SK-N-SH treated with all-trans-retinoic acid at 6 μM for 48 hours (cell line): ENCODE measurements at regions not wholly inside any gene's neighbourhood (a gene's known extent, or its start where the extent isn't known, plus 50 kb on each side); places are given as distances from the start of the nearest gene placed in this dataset.

ENCODE experiments used
- CREB5 ChIP-seq: fragments of 250-450 bp; sonication (Bioruptor Pico); IDR thresholded peaks from 2 replicates; pipeline ENCODE4 v1.5.1; 2020; ENCODE audit warnings: low read depth, mild to moderate bottlenecking, moderate library complexity
- CSRNP3 ChIP-seq: fragments of 250-450 bp; sonication (Bioruptor Pico); IDR thresholded peaks from 2 replicates; pipeline ENCODE4 v1.5.1; 2021; ENCODE audit warnings: mild to moderate bottlenecking, moderate library complexity
- GLIS3 ChIP-seq: fragments of 250-450 bp; sonication (Bioruptor Pico); IDR thresholded peaks from 2 replicates; pipeline ENCODE4 v1.5.0; 2020; ENCODE audit warnings: mild to moderate bottlenecking, moderate library complexity
- ISL1 ChIP-seq: fragments of 250-450 bp; sonication (Bioruptor Pico); IDR thresholded peaks from 2 replicates; pipeline ENCODE4 v2.1.2; 2022; ENCODE audit warnings: mild to moderate bottlenecking, moderate library complexity
- PATZ1 ChIP-seq: fragments of 250-450 bp; sonication (Bioruptor Pico); IDR thresholded peaks from 2 replicates; pipeline ENCODE4 v1.8.0; 2020; ENCODE audit warnings: mild to moderate bottlenecking, moderate library complexity, borderline replicate concordance
- ZNF565 ChIP-seq: fragments of 450-650 bp; formaldehyde crosslinking; conservative IDR thresholded peaks from 2 replicates; pipeline ENCODE4 v1.5.0; 2020; ENCODE audit warnings: low read depth, mild to moderate bottlenecking, moderate library complexity

GRCh38 chr9:28834156-28834555, 1260.9 kb upstream of the C9orf72 start:
- TF ChIP-seq CREB5 = no peak
- no peak for TF ChIP-seq ISL1 (CRISPR knock-in tag)
- TF ChIP-seq CSRNP3 (CRISPR knock-in tag) = no peak
- TF ChIP-seq GLIS3 = no peak
- no peak for TF ChIP-seq PATZ1 (CRISPR knock-in tag)
- no peak for TF ChIP-seq ZNF565 (CRISPR knock-in tag)
